HepG2 (cell line): ENCODE measurements at regions not wholly inside any gene's neighbourhood (a gene's known extent, or its start where the extent isn't known, plus 50 kb on each side); places are given as distances from the start of the nearest gene placed in this dataset.

ENCODE experiments used
- DNMT3B ChIP-seq: conservative IDR thresholded peaks from 2 replicates; pipeline ENCODE4 v1.6.1; 2016; ENCODE audit warnings: missing biosample characterization, control low read depth
- HOXA3 ChIP-seq: sonication (generic); formaldehyde crosslinking; IDR thresholded peaks from 2 replicates; pipeline ENCODE4 v1.5.0; 2020; ENCODE audit warnings: missing genetic modification reagents
- NCOR1 ChIP-seq: fragments of 200-600 bp; sonication (generic); IDR thresholded peaks from 2 replicates; pipeline ENCODE4 v1.7.0; 2017; ENCODE audit warnings: antibody characterized with exemption, low read length, borderline replicate concordance
- NR2F1 ChIP-seq, 2 experiments: fragments of 450-650 bp in 1 of 2; formaldehyde crosslinking in 1 of 2; IDR thresholded peaks; 2 replicates each; pipeline versions ENCODE4 v1.5.0 to v1.6.1; 2016 to 2020; ENCODE audit warnings: mild to moderate bottlenecking in 1 of 2, missing compliant biosample characterization in 1 of 2, missing genetic modification reagents in 1 of 2, moderate library complexity in 1 of 2
- PPARG ChIP-seq: conservative IDR thresholded peaks from 2 replicates; pipeline ENCODE4 v1.6.1; 2016; ENCODE audit warnings: missing biosample characterization, missing genetic modification reagents
- SNAI1 ChIP-seq: sonication (generic); formaldehyde crosslinking; IDR thresholded peaks from 2 replicates; pipeline ENCODE4 v1.5.0; 2020; ENCODE audit warnings: mild to moderate bottlenecking, missing genetic modification reagents, borderline replicate concordance
- SNRNP70 ChIP-seq: fragments of 200-400 bp; formaldehyde crosslinking; IDR thresholded peaks from 2 replicates; pipeline ENCODE4 v1.6.1; 2017; ENCODE audit warnings: mild to moderate bottlenecking, low read depth, low read length, moderate library complexity
- ZNF562 ChIP-seq: sonication (generic); formaldehyde crosslinking; IDR thresholded peaks from 2 replicates; pipeline ENCODE4 v1.8.0; 2022; ENCODE audit warnings: missing genetic modification reagents, borderline replicate concordance
- ZSCAN20 ChIP-seq: sonication (generic); formaldehyde crosslinking; IDR thresholded peaks from 2 replicates; pipeline ENCODE4 v1.4.0; 2020; ENCODE audit warnings: missing genetic modification reagents, mild to moderate bottlenecking, borderline replicate concordance
- TF ChIP-seq, protein P1 (sequence below): sonication (generic); formaldehyde crosslinking; IDR thresholded peaks from 2 replicates; pipeline ENCODE4 v1.4.0; 2020; ENCODE audit warnings: mild to moderate bottlenecking, low read depth, missing genetic modification reagents
- TF ChIP-seq, protein P2 (sequence below): sonication (generic); formaldehyde crosslinking; IDR thresholded peaks from 2 replicates; pipeline ENCODE4 v1.5.1; 2020; ENCODE audit warnings: mild to moderate bottlenecking, missing genetic modification reagents
- TF ChIP-seq, protein P3 (sequence below): sonication (generic); formaldehyde crosslinking; IDR thresholded peaks from 2 replicates; pipeline ENCODE4 v1.4.0; 2020; ENCODE audit warnings: low read depth, missing genetic modification reagents

DNA sequence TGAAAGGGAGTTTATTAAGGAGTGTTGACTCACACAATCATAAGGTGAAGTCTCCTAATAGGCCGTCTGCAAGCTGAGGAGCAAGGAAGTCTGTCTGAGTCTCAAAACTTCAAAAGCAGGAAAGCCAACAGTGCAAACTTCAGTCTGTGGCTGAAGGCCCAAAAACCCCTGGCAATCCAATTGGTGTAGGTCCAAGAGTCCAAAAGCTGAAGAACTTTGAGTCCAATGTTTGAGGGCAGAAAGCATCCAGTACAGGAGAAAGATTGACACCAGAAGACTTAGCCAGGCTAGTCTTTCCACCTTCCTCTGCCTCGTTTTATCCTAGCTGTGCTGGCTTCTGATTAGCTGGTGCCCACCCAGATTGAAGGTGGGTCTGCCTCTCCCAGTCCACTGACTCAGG, 535.2 kb downstream of the ARAP2 start (continued):
- TF ChIP-seq, protein P1, sequence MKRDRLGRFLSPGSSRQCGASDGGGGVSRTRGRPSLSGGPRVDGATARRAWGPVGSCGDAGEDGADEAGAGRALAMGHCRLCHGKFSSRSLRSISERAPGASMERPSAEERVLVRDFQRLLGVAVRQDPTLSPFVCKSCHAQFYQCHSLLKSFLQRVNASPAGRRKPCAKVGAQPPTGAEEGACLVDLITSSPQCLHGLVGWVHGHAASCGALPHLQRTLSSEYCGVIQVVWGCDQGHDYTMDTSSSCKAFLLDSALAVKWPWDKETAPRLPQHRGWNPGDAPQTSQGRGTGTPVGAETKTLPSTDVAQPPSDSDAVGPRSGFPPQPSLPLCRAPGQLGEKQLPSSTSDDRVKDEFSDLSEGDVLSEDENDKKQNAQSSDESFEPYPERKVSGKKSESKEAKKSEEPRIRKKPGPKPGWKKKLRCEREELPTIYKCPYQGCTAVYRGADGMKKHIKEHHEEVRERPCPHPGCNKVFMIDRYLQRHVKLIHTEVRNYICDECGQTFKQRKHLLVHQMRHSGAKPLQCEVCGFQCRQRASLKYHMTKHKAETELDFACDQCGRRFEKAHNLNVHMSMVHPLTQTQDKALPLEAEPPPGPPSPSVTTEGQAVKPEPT, result no peak
- TF ChIP-seq ZSCAN20 (CRISPR knock-in tag) (no peak), SNAI1 (CRISPR knock-in tag) (no peak), ZNF562 (no peak), PPARG (CRISPR knock-in tag) (no peak), NCOR1 (no peak), SNRNP70 (no peak), DNMT3B (no peak), NR2F1 (CRISPR knock-in tag; IDR thresholded peaks at IDR 0.05) (no peak), HOXA3 (CRISPR knock-in tag) (no peak)
- TF ChIP-seq, protein P2, sequence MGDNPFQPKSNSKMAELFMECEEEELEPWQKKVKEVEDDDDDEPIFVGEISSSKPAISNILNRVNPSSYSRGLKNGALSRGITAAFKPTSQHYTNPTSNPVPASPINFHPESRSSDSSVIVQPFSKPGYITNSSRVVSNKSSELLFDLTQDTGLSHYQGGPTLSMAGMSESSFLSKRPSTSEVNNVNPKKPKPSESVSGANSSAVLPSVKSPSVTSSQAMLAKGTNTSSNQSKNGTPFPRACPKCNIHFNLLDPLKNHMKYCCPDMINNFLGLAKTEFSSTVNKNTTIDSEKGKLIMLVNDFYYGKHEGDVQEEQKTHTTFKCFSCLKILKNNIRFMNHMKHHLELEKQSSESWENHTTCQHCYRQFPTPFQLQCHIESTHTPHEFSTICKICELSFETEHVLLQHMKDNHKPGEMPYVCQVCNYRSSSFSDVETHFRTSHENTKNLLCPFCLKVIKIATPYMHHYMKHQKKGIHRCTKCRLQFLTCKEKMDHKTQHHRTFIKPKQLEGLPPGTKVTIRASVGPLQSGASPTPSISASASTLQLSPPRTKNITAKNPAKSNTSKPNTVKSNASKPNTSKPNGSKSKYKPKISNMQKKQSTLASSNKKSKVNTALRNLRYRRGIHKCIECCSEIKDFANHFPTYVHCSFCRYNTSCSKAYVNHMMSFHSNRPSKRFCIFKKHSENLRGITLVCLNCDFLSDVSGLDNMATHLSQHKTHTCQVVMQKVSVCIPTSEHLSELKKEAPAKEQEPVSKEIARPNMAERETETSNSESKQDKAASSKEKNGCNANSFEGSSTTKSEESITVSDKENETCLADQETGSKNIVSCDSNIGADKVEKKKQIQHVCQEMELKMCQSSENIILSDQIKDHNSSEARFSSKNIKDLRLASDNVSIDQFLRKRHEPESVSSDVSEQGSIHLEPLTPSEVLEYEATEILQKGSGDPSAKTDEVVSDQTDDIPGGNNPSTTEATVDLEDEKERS (CRISPR knock-in tag), result no peak
- TF ChIP-seq, protein P3, sequence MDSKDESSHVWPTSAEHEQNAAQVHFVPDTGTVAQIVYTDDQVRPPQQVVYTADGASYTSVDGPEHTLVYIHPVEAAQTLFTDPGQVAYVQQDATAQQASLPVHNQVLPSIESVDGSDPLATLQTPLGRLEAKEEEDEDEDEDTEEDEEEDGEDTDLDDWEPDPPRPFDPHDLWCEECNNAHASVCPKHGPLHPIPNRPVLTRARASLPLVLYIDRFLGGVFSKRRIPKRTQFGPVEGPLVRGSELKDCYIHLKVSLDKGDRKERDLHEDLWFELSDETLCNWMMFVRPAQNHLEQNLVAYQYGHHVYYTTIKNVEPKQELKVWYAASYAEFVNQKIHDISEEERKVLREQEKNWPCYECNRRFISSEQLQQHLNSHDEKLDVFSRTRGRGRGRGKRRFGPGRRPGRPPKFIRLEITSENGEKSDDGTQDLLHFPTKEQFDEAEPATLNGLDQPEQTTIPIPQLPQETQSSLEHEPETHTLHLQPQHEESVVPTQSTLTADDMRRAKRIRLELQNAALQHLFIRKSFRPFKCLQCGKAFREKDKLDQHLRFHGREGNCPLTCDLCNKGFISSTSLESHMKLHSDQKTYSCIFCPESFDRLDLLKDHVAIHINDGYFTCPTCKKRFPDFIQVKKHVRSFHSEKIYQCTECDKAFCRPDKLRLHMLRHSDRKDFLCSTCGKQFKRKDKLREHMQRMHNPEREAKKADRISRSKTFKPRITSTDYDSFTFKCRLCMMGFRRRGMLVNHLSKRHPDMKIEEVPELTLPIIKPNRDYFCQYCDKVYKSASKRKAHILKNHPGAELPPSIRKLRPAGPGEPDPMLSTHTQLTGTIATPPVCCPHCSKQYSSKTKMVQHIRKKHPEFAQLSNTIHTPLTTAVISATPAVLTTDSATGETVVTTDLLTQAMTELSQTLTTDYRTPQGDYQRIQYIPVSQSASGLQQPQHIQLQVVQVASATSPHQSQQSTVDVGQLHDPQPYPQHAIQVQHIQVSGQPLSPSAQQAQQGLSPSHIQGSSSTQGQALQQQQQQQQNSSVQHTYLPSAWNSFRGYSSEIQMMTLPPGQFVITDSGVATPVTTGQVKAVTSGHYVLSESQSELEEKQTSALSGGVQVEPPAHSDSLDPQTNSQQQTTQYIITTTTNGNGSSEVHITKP (CRISPR knock-in tag), result no peak
